Erythroblast (primary cell): ENCODE measurements at regions not wholly inside any gene's neighbourhood (a gene's known extent, or its start where the extent isn't known, plus 50 kb on each side); places are given as distances from the start of the nearest gene placed in this dataset.

Experiments
- GATA1 ChIP-seq: IDR thresholded peaks from 2 replicates; pipeline ENCODE4 v1.6.1; 2011; ENCODE audit warnings: low read depth, mild to moderate bottlenecking, control low read depth, low read length, moderate library complexity
- POLR2A ChIP-seq: IDR thresholded peaks from 2 replicates; pipeline ENCODE4 v1.6.1; 2011; ENCODE audit warnings: mild to moderate bottlenecking, low read length

GRCh38 chr5:97542469-97542868 lies 359.4 kb upstream of the RIOK2 start:
- TF ChIP-seq POLR2A = no peak
- TF ChIP-seq GATA1 = no peak
